ENCODE measurements at regions not wholly inside any gene's neighbourhood (a gene's known extent, or its start where the extent isn't known, plus 50 kb on each side); places are given as distances from the start of the nearest gene placed in this dataset.

GRCh38 chrX:134180601-134181274 lies 56.2 kb upstream of the CCDC160 start:
- FAIRE-seq: no peak
- no peak for DNase-seq (ENCODE audit: low read depth, low spot score)
- no peak overlapping the region for H3K4me3 ChIP-seq (replicated peaks in 1 of 3; ENCODE audit: insufficient read depth in 1 of 3, low read depth in 1 of 3, low read length in 3 of 3)
- ChIA-PET POLR2A (no interaction called here), CTCF (no interaction called here)
- H3K27me3 ChIP-seq (ENCODE audit: control insufficient read depth in 2 of 2, insufficient read depth in 2 of 2, low read length in 2 of 2): peaks cover 0 to 20% of the 10 kb centered on the region in 2 experiments
- H3K9me1 ChIP-seq (replicated peaks; ENCODE audit: control insufficient read depth, extremely low read depth, insufficient read depth, low read length): no peaks in the 10 kb centered on the region
- intact Hi-C loops (cut with micrococcal nuclease): no loop called here
- no peaks in the 10 kb centered on the region for H3K9me3 ChIP-seq (replicated peaks; ENCODE audit: control insufficient read depth, insufficient read depth, low read length)
- no TSS peak for BruUV-seq (replicated peaks)
- H4K20me1 ChIP-seq (replicated peaks; ENCODE audit: control insufficient read depth, extremely low read depth, insufficient read depth, low read length): no peaks in the 10 kb centered on the region
- dilution Hi-C loops (cut with MboI; ENCODE audit: extremely low pct_ligation_motif_present, low sequenced_read_pairs): no loop called here
- no peaks in the 10 kb centered on the region for H3K4me1 ChIP-seq (ENCODE audit: control insufficient read depth, extremely low read depth, insufficient read depth, low read length)
- no peak overlapping the region for H3K27ac ChIP-seq (ENCODE audit: insufficient read depth, low read depth, low read length)
- H3K36me3 ChIP-seq (ENCODE audit: control insufficient read depth in 2 of 2, extremely low read depth in 1 of 2, insufficient read depth in 2 of 2, low read length in 2 of 2): no peaks in the 10 kb centered on the region
- no peak for TF ChIP-seq GATA2 (IDR thresholded peaks at IDR 0.05; ENCODE audit: insufficient read depth, insufficient read length, low read depth, low read length)
- TF ChIP-seq, protein P1, sequence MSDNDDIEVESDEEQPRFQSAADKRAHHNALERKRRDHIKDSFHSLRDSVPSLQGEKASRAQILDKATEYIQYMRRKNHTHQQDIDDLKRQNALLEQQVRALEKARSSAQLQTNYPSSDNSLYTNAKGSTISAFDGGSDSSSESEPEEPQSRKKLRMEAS (IDR thresholded peaks at IDR 0.05; ENCODE audit: insufficient read depth, insufficient read length): no peak
- no peak for TF ChIP-seq MYC (IDR thresholded peaks at IDR 0.05; ENCODE audit: low read depth, low read length)
- no peak for TF ChIP-seq CTCF (IDR thresholded peaks at IDR 0.05; ENCODE audit: extremely low read depth in 1 of 2, insufficient read depth in 1 of 2, low read depth in 1 of 2, low read length in 2 of 2)
- TF ChIP-seq POLR2AphosphoS5 (IDR thresholded peaks at IDR 0.05; ENCODE audit: insufficient read depth, low read depth, low read length): no peak
- no peak for TF ChIP-seq FOS (IDR thresholded peaks at IDR 0.05; ENCODE audit: borderline replicate concordance, insufficient read depth, low read length)
- no peak for TF ChIP-seq POLR2A (IDR thresholded peaks at IDR 0.05; ENCODE audit: low read depth, low read length)
- no peak overlapping the region for H3K4me2 ChIP-seq (ENCODE audit: insufficient read depth, low read length)
- H3K79me2 ChIP-seq (ENCODE audit: control insufficient read depth, insufficient read depth, low read length): no peaks in the 10 kb centered on the region
- H3K9ac ChIP-seq (replicated peaks; ENCODE audit: extremely low read depth, insufficient read depth, low read length): no peak overlapping the region
- no peak overlapping the region for H2AFZ ChIP-seq (ENCODE audit: low read depth, low read length)
